ENCODE measurements at regions not wholly inside any gene's neighbourhood (a gene's known extent, or its start where the extent isn't known, plus 50 kb on each side); places are given as distances from the start of the nearest gene placed in this dataset.

GRCh38 chr13:32828711-32829110 lies 187.5 kb upstream of the KL start:
- POLR2A ChIA-PET: no interaction called here
- no peaks in the 10 kb centered on the region for H3K36me3 ChIP-seq (ENCODE audit: control insufficient read depth in 2 of 2, extremely low read depth in 1 of 2, insufficient read depth in 1 of 2, low read length in 1 of 2)
- H3K4me3 ChIP-seq (ENCODE audit: control insufficient read depth in 1 of 2, extremely low read depth in 1 of 2, low read length in 1 of 2): no peak overlapping the region
- no peak for DNase-seq
- H3K4me1 ChIP-seq (ENCODE audit: control insufficient read depth in 1 of 2, extremely low read depth in 1 of 2, insufficient read depth in 2 of 2, low read length in 2 of 2): peaks cover 0 to 2% of the 10 kb centered on the region in 2 experiments
- no peaks in the 10 kb centered on the region for H3K9me3 ChIP-seq
- 97% methylated on average over 5 of the region's 6 CpGs for WGBS (ENCODE audit: insufficient coverage)
- Mint-ChIP-seq H3K4me3 (no peak overlapping the region), H3K36me3 (no peaks in the 10 kb centered on the region), H3K4me1 (no peaks in the 10 kb centered on the region), H3K9me3 (peaks cover under 1 to 4% (median 2%) of the 10 kb centered on the region in 3 donors), H3K27me3 (no peaks in the 10 kb centered on the region), H3K27ac (no peak overlapping the region)
- no peak overlapping the region for H3K27ac ChIP-seq (ENCODE audit: low read length)
- no peak for ATAC-seq (replicated peaks in 1 of 4)
- H3K27me3 ChIP-seq (replicated peaks in 1 of 2; ENCODE audit: control insufficient read depth in 2 of 2, extremely low read depth in 1 of 2, insufficient read depth in 2 of 2, low read length in 1 of 2): no peaks in the 10 kb centered on the region
- CTCF ChIA-PET: no interaction called here

GRCh38 chr13:32829269-32829668 lies 187.0 kb upstream of the KL start:
- no peak overlapping the region for H3K4me3 ChIP-seq (ENCODE audit: control insufficient read depth in 1 of 2, extremely low read depth in 1 of 2, low read length in 1 of 2)

GRCh38 chr13:32829676-32830335 lies 186.4 kb upstream of the KL start:
- no peaks in the 10 kb centered on the region for H3K4me1 Mint-ChIP-seq
- H3K4me3 Mint-ChIP-seq: no peak overlapping the region
- Histone ChIP-seq H3K4me1 (ENCODE audit: control insufficient read depth in 1 of 2, extremely low read depth in 1 of 2, insufficient read depth in 2 of 2, low read length in 2 of 2) (peaks cover 0 to 2% of the 10 kb centered on the region in 2 experiments), H3K36me3 (ENCODE audit: control insufficient read depth in 2 of 2, extremely low read depth in 1 of 2, insufficient read depth in 1 of 2, low read length in 1 of 2) (no peaks in the 10 kb centered on the region), H3K27me3 (replicated peaks in 1 of 2; ENCODE audit: control insufficient read depth in 2 of 2, extremely low read depth in 1 of 2, insufficient read depth in 2 of 2, low read length in 1 of 2) (no peaks in the 10 kb centered on the region), H3K9me3 (peaks cover 3% of the 10 kb centered on the region), H3K4me3 (ENCODE audit: control insufficient read depth in 1 of 2, extremely low read depth in 1 of 2, low read length in 1 of 2) (no peak overlapping the region), H3K27ac (ENCODE audit: low read length) (no peak overlapping the region)
- DNase-seq: no peak
- no peaks in the 10 kb centered on the region for H3K36me3 Mint-ChIP-seq
- no peaks in the 10 kb centered on the region for H3K27me3 Mint-ChIP-seq
- peaks cover 5 to 14% (median 10%) of the 10 kb centered on the region in 3 donors for H3K9me3 Mint-ChIP-seq
- WGBS (ENCODE audit: insufficient coverage): 51% methylated on average over 5 of the region's 8 CpGs
- H3K27ac Mint-ChIP-seq: no peak overlapping the region
- ChIA-PET CTCF (no interaction called here), POLR2A (interaction anchor here in 1 of 2 donors (0.6 kb wide), 1 partner anchor 158 kb away, joined by 5 read pairs; no protein-coding TSS in a partner anchor)
- ATAC-seq (replicated peaks in 1 of 4): no peak

More at GRCh38 chr13:32829269-32829668, 187.0 kb upstream of the KL start:
- CTCF ChIA-PET: no interaction called here
- H3K36me3 Mint-ChIP-seq: no peaks in the 10 kb centered on the region
- Histone ChIP-seq H3K27ac (ENCODE audit: low read length) (no peak overlapping the region), H3K9me3 (no peaks in the 10 kb centered on the region), H3K36me3 (ENCODE audit: control insufficient read depth in 2 of 2, extremely low read depth in 1 of 2, insufficient read depth in 1 of 2, low read length in 1 of 2) (no peaks in the 10 kb centered on the region), H3K27me3 (replicated peaks in 1 of 2; ENCODE audit: control insufficient read depth in 2 of 2, extremely low read depth in 1 of 2, insufficient read depth in 2 of 2, low read length in 1 of 2) (no peaks in the 10 kb centered on the region), H3K4me1 (ENCODE audit: control insufficient read depth in 1 of 2, extremely low read depth in 1 of 2, insufficient read depth in 2 of 2, low read length in 2 of 2) (peaks cover 0 to 2% of the 10 kb centered on the region in 2 experiments)
- DNase-seq (no peak), ATAC-seq (replicated peaks in 1 of 4) (no peak)
- no peaks in the 10 kb centered on the region for H3K27me3 Mint-ChIP-seq
- 89% methylated on average over 4 of the region's 6 CpGs for WGBS (ENCODE audit: insufficient coverage)
- POLR2A ChIA-PET: interaction anchor here in 1 of 2 donors (0.6 kb wide), 1 partner anchor 158 kb away, joined by 5 read pairs; no protein-coding TSS in a partner anchor
- peaks cover 5 to 10% (median 6%) of the 10 kb centered on the region in 3 donors for H3K9me3 Mint-ChIP-seq
- H3K4me3 Mint-ChIP-seq: no peak overlapping the region
- no peak overlapping the region for H3K27ac Mint-ChIP-seq
- H3K4me1 Mint-ChIP-seq: no peaks in the 10 kb centered on the region

GRCh38 chr13:32830336-32831031 lies 185.7 kb upstream of the KL start:
- Histone ChIP-seq H3K4me3 (ENCODE audit: control insufficient read depth in 1 of 2, extremely low read depth in 1 of 2, low read length in 1 of 2) (no peak overlapping the region), H3K27me3 (replicated peaks in 1 of 2; ENCODE audit: control insufficient read depth in 2 of 2, extremely low read depth in 1 of 2, insufficient read depth in 2 of 2, low read length in 1 of 2) (no peaks in the 10 kb centered on the region), H3K9me3 (peaks cover 3% of the 10 kb centered on the region), H3K4me1 (ENCODE audit: control insufficient read depth in 1 of 2, extremely low read depth in 1 of 2, insufficient read depth in 2 of 2, low read length in 2 of 2) (peaks cover 0 to 2% of the 10 kb centered on the region in 2 experiments), H3K27ac (ENCODE audit: low read length) (no peak overlapping the region), H3K36me3 (ENCODE audit: control insufficient read depth in 2 of 2, extremely low read depth in 1 of 2, insufficient read depth in 1 of 2, low read length in 1 of 2) (no peaks in the 10 kb centered on the region)
- 81% methylated on average over 3 of the region's 10 CpGs for WGBS (ENCODE audit: insufficient coverage)
- ChIA-PET POLR2A (no interaction called here), CTCF (no interaction called here)
- H3K4me3 Mint-ChIP-seq: no peak overlapping the region
- no peaks in the 10 kb centered on the region for H3K4me1 Mint-ChIP-seq
- H3K9me3 Mint-ChIP-seq: peaks cover 5 to 14% (median 10%) of the 10 kb centered on the region in 3 donors
- H3K36me3 Mint-ChIP-seq: no peaks in the 10 kb centered on the region
- DNase-seq: no peak
- H3K27ac Mint-ChIP-seq: no peak overlapping the region
- ATAC-seq (replicated peaks in 1 of 4): no peak
- H3K27me3 Mint-ChIP-seq: no peaks in the 10 kb centered on the region

- Mint-ChIP-seq H3K27me3 (no peaks in the 10 kb centered on the region), H3K4me3 (no peak overlapping the region), H3K4me1 (peaks cover 15 to 19% (median 18%) of the 10 kb centered on the region in 3 donors), H3K36me3 (peaks cover 6% of the 10 kb centered on the region), H3K27ac (no peak overlapping the region), H3K9me3 (peaks cover 10 to 21% (median 11%) of the 10 kb centered on the region in 3 donors)
- Histone ChIP-seq H3K4me3 (ENCODE audit: control insufficient read depth in 1 of 2, extremely low read depth in 1 of 2, low read length in 1 of 2) (no peak overlapping the region), H3K27me3 (replicated peaks in 1 of 2; ENCODE audit: control insufficient read depth in 2 of 2, extremely low read depth in 1 of 2, insufficient read depth in 2 of 2, low read length in 1 of 2) (peaks cover 0 to 3% of the 10 kb centered on the region in 2 experiments), H3K27ac (ENCODE audit: low read length) (no peak overlapping the region), H3K36me3 (ENCODE audit: control insufficient read depth in 2 of 2, extremely low read depth in 1 of 2, insufficient read depth in 1 of 2, low read length in 1 of 2) (no peaks in the 10 kb centered on the region), H3K4me1 (ENCODE audit: control insufficient read depth in 1 of 2, extremely low read depth in 1 of 2, insufficient read depth in 2 of 2, low read length in 2 of 2) (peaks cover 0 to 7% of the 10 kb centered on the region in 2 experiments), H3K9me3 (peaks cover 3% of the 10 kb centered on the region)
- CTCF ChIA-PET: no interaction called here
- ATAC-seq (replicated peaks in 1 of 4): no peak
- POLR2A ChIA-PET: no interaction called here
- 100% methylated on average over 3 of the region's 5 CpGs for WGBS (ENCODE audit: insufficient coverage)
- DNase-seq: no peak
Observed at GRCh38 chr13:32837307-32837972, 178.8 kb upstream of the KL start.

Data from T-cell (primary cell).